ENCODE measurements at regions not wholly inside any gene's neighbourhood (a gene's known extent, or its start where the extent isn't known, plus 50 kb on each side); places are given as distances from the start of the nearest gene placed in this dataset.

DNA sequence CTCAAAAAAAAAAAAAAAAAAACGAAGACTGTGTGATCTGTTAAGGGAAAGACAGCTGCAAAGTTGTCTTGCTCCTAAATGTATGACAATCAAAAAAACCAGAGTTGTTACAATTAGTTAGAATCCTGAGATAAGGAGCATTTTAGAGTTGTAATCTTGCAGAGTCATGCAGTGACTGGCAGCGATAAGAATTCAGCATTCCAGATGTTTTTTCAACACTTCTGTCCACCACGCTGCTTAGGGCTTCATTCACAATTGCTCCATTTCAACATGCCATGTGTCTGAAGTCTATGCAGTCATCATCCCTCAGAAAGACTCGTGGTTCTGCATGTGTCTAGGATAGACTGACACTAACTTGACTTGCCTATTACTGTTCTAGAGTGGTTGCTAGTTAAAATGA lies 102.4 kb upstream of the BACE2 start:
- no peak for TF ChIP-seq POLR2AphosphoS5 (IDR thresholded peaks at IDR 0.05)
- TF ChIP-seq, protein P1, sequence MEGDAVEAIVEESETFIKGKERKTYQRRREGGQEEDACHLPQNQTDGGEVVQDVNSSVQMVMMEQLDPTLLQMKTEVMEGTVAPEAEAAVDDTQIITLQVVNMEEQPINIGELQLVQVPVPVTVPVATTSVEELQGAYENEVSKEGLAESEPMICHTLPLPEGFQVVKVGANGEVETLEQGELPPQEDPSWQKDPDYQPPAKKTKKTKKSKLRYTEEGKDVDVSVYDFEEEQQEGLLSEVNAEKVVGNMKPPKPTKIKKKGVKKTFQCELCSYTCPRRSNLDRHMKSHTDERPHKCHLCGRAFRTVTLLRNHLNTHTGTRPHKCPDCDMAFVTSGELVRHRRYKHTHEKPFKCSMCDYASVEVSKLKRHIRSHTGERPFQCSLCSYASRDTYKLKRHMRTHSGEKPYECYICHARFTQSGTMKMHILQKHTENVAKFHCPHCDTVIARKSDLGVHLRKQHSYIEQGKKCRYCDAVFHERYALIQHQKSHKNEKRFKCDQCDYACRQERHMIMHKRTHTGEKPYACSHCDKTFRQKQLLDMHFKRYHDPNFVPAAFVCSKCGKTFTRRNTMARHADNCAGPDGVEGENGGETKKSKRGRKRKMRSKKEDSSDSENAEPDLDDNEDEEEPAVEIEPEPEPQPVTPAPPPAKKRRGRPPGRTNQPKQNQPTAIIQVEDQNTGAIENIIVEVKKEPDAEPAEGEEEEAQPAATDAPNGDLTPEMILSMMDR (IDR thresholded peaks at IDR 0.05), result no peak

Data from gastroesophageal sphincter (tissue), 3 donors.